Testis (tissue), 2 donors: ENCODE measurements at regions not wholly inside any gene's neighbourhood (a gene's known extent, or its start where the extent isn't known, plus 50 kb on each side); places are given as distances from the start of the nearest gene placed in this dataset.

Experiments
- DNase-seq: peaks from one replicate; pipeline ENCODE4 v3.0.0-alpha.2; 2019
- H3K27ac ChIP-seq, 2 donors: fragments of 200-600 bp; sonication (generic); one replicate each; pipeline ENCODE4 v1.5.1; 2019
- H3K27me3 ChIP-seq: fragments of 200-600 bp; sonication (generic); one replicate; pipeline ENCODE4 v1.5.1; 2019
- H3K36me3 ChIP-seq: fragments of 200-600 bp; sonication (generic); one replicate; pipeline ENCODE4 v1.5.1; 2017; ENCODE audit warnings: low read depth; ENCODE audit errors: missing control alignments
- H3K4me1 ChIP-seq: fragments of 200-600 bp; sonication (generic); one replicate; pipeline ENCODE4 v1.5.1; 2019
- H3K4me3 ChIP-seq, 2 donors: fragments of 200-600 bp; sonication (generic); one replicate each; pipeline ENCODE4 v1.5.1; 2017 to 2019
- H3K9me3 ChIP-seq: fragments of 200-600 bp; sonication (generic); one replicate; pipeline ENCODE4 v1.5.1; 2017
- POLR2A ChIP-seq: fragments of 450-650 bp; IDR thresholded peaks from one replicate; pipeline ENCODE4 v1.6.1; 2017; ENCODE audit warnings: antibody characterized with exemption, mild to moderate bottlenecking, moderate library complexity
- WGBS, 2 donors: methylation state at CpG; one replicate each; pipeline ENCODE4 v1.1.5; 2018; 5-methylcytosine and 5-hydroxymethylcytosine counted together
- intact Hi-C: fragments of 100-400 bp; cut with DNase I; formaldehyde crosslinking; loops from one replicate; pipeline ENCODE4 v1.15.1; 2023; ENCODE audit warnings: low total_unique reads
- TF ChIP-seq, protein P1 (sequence below), 3 experiments: fragments of 450-650 bp in 2 of 3; fragments of 200-600 bp in 1 of 3; sonication (generic) in 1 of 3; IDR thresholded peaks; one replicate each; pipeline ENCODE4 v1.5.1; 2016 to 2019; ENCODE audit warnings: antibody characterized with exemption in 3 of 3, mild to moderate bottlenecking in 2 of 3, moderate library complexity in 1 of 3

DNA sequence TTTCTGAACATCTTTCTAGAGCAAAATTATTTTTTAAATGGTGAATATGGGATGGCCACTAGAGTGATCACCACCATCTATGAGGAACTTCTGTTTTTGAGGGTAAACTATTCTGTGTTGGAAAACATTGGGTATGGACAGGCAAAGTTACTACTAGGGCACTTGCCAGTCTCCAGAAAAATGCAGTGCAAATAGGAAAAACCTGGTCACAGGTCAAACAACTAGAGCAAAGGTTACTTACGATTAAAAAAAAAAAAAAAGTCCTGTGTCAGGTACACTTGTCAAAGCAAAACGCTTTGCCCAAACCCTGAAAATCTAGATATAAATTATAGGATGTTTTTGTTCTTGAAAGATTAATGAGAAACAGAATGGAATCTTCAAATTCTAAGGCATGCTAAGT is 66.2 kb downstream of the SLITRK1 start:
- Histone ChIP-seq H3K4me1 (no peaks in the 10 kb centered on the region), H3K36me3 (no peaks in the 10 kb centered on the region), H3K27me3 (no peaks in the 10 kb centered on the region), H3K9me3 (no peaks in the 10 kb centered on the region), H3K4me3 (no peak overlapping the region), H3K27ac (no peak overlapping the region)
- intact Hi-C loops = no loop called here
- TF ChIP-seq, protein P1, sequence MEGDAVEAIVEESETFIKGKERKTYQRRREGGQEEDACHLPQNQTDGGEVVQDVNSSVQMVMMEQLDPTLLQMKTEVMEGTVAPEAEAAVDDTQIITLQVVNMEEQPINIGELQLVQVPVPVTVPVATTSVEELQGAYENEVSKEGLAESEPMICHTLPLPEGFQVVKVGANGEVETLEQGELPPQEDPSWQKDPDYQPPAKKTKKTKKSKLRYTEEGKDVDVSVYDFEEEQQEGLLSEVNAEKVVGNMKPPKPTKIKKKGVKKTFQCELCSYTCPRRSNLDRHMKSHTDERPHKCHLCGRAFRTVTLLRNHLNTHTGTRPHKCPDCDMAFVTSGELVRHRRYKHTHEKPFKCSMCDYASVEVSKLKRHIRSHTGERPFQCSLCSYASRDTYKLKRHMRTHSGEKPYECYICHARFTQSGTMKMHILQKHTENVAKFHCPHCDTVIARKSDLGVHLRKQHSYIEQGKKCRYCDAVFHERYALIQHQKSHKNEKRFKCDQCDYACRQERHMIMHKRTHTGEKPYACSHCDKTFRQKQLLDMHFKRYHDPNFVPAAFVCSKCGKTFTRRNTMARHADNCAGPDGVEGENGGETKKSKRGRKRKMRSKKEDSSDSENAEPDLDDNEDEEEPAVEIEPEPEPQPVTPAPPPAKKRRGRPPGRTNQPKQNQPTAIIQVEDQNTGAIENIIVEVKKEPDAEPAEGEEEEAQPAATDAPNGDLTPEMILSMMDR (IDR thresholded peaks at IDR 0.05) = no peak
- TF ChIP-seq POLR2A = no peak
- DNase-seq = no peak
- 78 to 84% methylated on average over 2 of the region's 2 CpGs for WGBS, 2 donors

DNA sequence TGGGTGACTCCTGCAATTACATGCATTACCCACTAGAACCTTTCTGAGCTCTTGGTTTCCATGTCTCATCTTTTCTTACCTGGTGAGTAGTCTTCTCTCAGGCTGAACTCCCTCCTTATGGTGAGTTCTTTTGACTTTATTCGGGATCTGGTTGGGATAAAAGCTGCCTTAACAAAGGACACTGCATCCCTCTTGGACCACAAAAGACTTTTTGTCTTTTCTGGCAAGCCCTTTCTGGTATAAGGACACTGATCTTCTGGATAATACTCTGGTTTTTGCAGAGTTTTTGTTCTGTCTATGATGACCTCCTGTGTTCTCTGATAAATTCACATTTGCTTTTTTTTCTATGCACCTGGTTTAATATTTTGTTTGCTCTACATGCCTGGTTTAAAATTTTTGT is 66.7 kb downstream of the SLITRK1 start:
- TF ChIP-seq, protein P1 (IDR thresholded peaks at IDR 0.05) = no peak
- TF ChIP-seq POLR2A = no peak
- Histone ChIP-seq H3K27me3 (no peaks in the 10 kb centered on the region), H3K9me3 (no peaks in the 10 kb centered on the region), H3K4me3 (no peak overlapping the region), H3K4me1 (no peaks in the 10 kb centered on the region), H3K36me3 (no peaks in the 10 kb centered on the region), H3K27ac (no peak overlapping the region)
- no peak for DNase-seq
- intact Hi-C loops = no loop called here
- 67 to 69% methylated on average over 1 of the region's 1 CpG for WGBS, 2 donors

DNA sequence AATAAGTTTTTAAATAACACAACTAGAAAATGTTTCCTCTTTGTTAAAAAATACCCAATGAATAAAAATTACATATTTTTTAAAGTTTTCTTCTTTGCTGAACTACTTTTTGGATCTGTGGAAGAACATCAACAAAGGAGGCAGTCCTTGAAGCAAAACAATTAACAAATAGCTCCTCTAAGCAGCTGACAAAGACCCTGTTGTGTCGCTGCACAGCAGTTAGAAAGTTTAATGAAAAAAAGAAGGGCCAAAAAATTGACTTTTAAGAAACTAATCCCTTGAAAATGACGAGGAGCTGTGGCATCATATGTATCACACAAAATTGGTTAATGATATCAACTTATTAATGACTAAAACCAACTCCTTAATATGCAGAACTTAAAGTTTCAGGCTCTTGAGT is 72.1 kb downstream of the SLITRK1 start:
- 35 to 44% methylated on average over 2 of the region's 2 CpGs for WGBS, 2 donors
- Histone ChIP-seq H3K27me3 (no peaks in the 10 kb centered on the region), H3K27ac (no peak overlapping the region), H3K9me3 (no peaks in the 10 kb centered on the region), H3K36me3 (no peaks in the 10 kb centered on the region), H3K4me1 (no peaks in the 10 kb centered on the region), H3K4me3 (no peak overlapping the region)
- TF ChIP-seq POLR2A = no peak
- TF ChIP-seq, protein P1 (IDR thresholded peaks at IDR 0.05) = no peak
- DNase-seq = no peak
- intact Hi-C loops = no loop called here

DNA sequence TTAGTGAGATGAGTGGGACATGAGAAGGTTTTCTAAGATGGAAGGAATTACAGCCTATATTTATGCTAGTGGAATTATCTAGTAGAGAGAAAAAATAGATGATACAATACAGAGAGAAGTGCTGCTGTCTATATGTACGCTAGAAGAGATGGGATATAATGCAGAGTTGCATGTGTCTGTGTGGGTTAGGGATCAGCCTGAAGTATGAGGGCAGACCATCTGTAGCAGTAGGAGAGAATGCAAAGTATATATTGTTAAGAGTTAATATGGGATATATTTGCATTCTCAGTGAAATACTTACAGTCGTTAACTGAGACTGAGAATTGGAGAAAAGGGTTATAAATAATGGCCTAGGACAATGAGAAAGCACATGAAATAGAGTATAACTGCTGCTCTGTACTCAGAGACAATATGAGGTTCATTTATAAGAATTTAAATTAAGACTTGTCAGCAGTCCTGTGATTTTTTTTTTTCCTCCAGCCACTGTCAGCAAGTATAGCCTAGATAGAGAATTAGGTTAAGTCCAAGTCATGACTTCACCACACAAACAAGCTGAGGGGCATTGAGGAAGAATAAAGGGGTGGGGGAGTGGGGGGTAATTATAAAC is 77.8 kb downstream of the SLITRK1 start:
- no peak overlapping the region for H3K4me3 ChIP-seq
- H3K27me3 ChIP-seq = no peaks in the 10 kb centered on the region
- WGBS, 2 donors = 79 to 89% methylated on average over 2 of the region's 2 CpGs
- no peaks in the 10 kb centered on the region for H3K9me3 ChIP-seq
- TF ChIP-seq POLR2A = no peak
- no peak overlapping the region for H3K27ac ChIP-seq
- H3K36me3 ChIP-seq = no peaks in the 10 kb centered on the region
- intact Hi-C loops = no loop called here
- DNase-seq = no peak
- H3K4me1 ChIP-seq = no peaks in the 10 kb centered on the region

DNA sequence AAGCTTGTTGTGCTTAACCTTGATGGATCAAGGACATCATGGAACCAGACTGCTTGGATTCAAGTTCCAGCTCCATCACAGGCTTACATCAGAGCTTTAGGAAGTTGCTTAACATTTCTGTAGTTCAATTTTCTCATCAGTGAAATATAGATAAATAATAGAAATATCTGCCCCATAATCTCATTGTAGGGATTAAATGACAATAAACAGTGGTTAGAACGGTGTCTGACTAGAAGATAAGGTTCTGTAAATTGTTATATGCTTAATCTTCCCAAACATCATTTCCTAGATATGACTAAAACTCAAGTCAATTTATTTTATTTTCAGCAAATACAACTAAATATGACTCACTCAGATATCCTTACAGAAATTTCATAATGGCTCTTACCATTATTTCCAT is 83.5 kb downstream of the SLITRK1 start:
- DNase-seq = no peak

More for the DNA sequence above, 83.5 kb downstream of the SLITRK1 start:
- Histone ChIP-seq H3K27ac (no peak overlapping the region), H3K36me3 (no peaks in the 10 kb centered on the region), H3K9me3 (no peaks in the 10 kb centered on the region), H3K27me3 (no peaks in the 10 kb centered on the region), H3K4me3 (no peak overlapping the region), H3K4me1 (no peaks in the 10 kb centered on the region)
- intact Hi-C loops = no loop called here
- 86 to 88% methylated on average over 1 of the region's 1 CpG for WGBS, 2 donors
- TF ChIP-seq, protein P1 (IDR thresholded peaks at IDR 0.05) = no peak
- no peak for TF ChIP-seq POLR2A
